ENCODE measurements at regions not wholly inside any gene's neighbourhood (a gene's known extent, or its start where the extent isn't known, plus 50 kb on each side); places are given as distances from the start of the nearest gene placed in this dataset.

DNA sequence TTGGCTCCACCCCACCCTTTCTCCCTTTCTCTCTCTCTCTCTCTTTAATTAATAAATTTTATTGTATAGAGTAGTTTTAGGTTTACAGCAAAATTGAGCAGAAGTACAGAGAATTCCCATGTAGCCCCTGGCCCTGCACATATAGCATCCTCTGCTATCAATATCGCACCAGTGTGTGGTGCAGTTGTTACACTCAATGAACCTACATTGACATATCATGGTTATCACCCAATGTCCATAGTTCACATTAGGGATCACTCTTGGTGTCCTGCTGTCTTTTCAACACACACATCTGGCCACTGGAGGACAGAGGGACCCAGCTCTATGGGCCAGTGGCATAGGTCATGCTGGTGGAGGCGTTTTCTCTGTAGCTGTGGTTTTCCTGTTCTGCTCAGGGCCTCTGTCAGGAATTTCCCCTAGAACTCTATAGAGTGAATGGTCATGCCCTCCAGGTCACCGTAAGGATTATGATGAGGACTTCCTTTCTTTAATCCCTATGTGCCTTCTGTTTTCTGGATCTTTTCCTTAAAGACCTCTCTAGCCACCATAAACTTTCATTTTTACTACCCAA lies 98.2 kb upstream of the NAV2 start:
- TF ChIP-seq, protein P1, sequence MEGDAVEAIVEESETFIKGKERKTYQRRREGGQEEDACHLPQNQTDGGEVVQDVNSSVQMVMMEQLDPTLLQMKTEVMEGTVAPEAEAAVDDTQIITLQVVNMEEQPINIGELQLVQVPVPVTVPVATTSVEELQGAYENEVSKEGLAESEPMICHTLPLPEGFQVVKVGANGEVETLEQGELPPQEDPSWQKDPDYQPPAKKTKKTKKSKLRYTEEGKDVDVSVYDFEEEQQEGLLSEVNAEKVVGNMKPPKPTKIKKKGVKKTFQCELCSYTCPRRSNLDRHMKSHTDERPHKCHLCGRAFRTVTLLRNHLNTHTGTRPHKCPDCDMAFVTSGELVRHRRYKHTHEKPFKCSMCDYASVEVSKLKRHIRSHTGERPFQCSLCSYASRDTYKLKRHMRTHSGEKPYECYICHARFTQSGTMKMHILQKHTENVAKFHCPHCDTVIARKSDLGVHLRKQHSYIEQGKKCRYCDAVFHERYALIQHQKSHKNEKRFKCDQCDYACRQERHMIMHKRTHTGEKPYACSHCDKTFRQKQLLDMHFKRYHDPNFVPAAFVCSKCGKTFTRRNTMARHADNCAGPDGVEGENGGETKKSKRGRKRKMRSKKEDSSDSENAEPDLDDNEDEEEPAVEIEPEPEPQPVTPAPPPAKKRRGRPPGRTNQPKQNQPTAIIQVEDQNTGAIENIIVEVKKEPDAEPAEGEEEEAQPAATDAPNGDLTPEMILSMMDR (IDR thresholded peaks at IDR 0.05; ENCODE audit: low read depth, low read length, poor library complexity, severe bottlenecking), result no peak
- TF ChIP-seq EZH2phosphoT487 (IDR thresholded peaks at IDR 0.05; ENCODE audit: borderline replicate concordance, low read length), result no peak
